Caco-2 (cell line): ENCODE measurements at regions not wholly inside any gene's neighbourhood (a gene's known extent, or its start where the extent isn't known, plus 50 kb on each side); places are given as distances from the start of the nearest gene placed in this dataset.

Experiments
- BruUV-seq: library from RNA; stranded (reverse); fragments of 400-500 nt; replicated peaks from 2 replicates; lab custom pipeline; 2021; lab: Mats Ljungman, UMichigan
- CTCF ChIA-PET: fragments of 300-600 bp; sonication (Branson Sonifier 250); formaldehyde crosslinking; loops from one replicate; lab custom pipeline; 2022; ENCODE audit warnings: antibody characterized with exemption; lab: Charles Lee
- POLR2A ChIA-PET: fragments of 300-600 bp; sonication (Branson Sonifier 250); formaldehyde crosslinking; loops from one replicate; lab custom pipeline; 2022; ENCODE audit warnings: antibody characterized with exemption; lab: Charles Lee
- DNase-seq, 2 experiments: peaks; one replicate each; pipeline versions ENCODE4 v3.0.0 to v3.0.0-alpha.2; 2020 to 2022
- H3K27me3 ChIP-seq: replicated peaks from 2 replicates; pipeline ENCODE4 v1.6.0; 2011; ENCODE audit warnings: low read length; ENCODE audit not compliant: control insufficient read depth, insufficient read depth
- H3K36me3 ChIP-seq: 2 replicates; pipeline ENCODE4 v1.5.1; 2011; ENCODE audit warnings: low read length; ENCODE audit not compliant: control insufficient read depth, insufficient read depth
- H3K4me1 ChIP-seq: fragments of 250-450 bp; sonication (Bioruptor Pico); 2 replicates; pipeline ENCODE4 v1.5.1; 2020; ENCODE audit warnings: mild to moderate bottlenecking
- H3K4me3 ChIP-seq: 2 replicates; pipeline ENCODE4 v1.5.1; 2011; ENCODE audit warnings: low read depth, mild to moderate bottlenecking, control low read depth, low read length
- H3K9me3 ChIP-seq: fragments of 250-450 bp; sonication (Bioruptor Pico); 2 replicates; pipeline ENCODE4 v1.5.1; 2020; ENCODE audit warnings: mild to moderate bottlenecking, moderate library complexity
- H3K27ac Mint-ChIP-seq: one replicate; pipeline ENCODE4 v1.8.0; 2022; ENCODE audit warnings: mixed read lengths; ENCODE audit not compliant: unreplicated experiment
- H3K27me3 Mint-ChIP-seq: one replicate; pipeline ENCODE4 v1.8.0; 2022; ENCODE audit warnings: mixed read lengths; ENCODE audit not compliant: insufficient read depth, unreplicated experiment
- H3K36me3 Mint-ChIP-seq: one replicate; pipeline ENCODE4 v1.8.0; 2022; ENCODE audit warnings: mild to moderate bottlenecking, mixed read lengths; ENCODE audit not compliant: insufficient read depth, unreplicated experiment
- H3K4me1 Mint-ChIP-seq: one replicate; pipeline ENCODE4 v1.8.0; 2022; ENCODE audit warnings: low read depth, mixed read lengths; ENCODE audit not compliant: unreplicated experiment
- H3K4me3 Mint-ChIP-seq: one replicate; pipeline ENCODE4 v1.8.0; 2022; ENCODE audit warnings: mild to moderate bottlenecking, moderate library complexity, mixed read lengths; ENCODE audit not compliant: unreplicated experiment
- H3K9me3 Mint-ChIP-seq: one replicate; pipeline ENCODE4 v1.8.0; 2022; ENCODE audit warnings: mixed read lengths; ENCODE audit not compliant: unreplicated experiment
- CTCF ChIP-seq, 2 experiments: fragments of 200-600 bp in 1 of 2; IDR thresholded peaks; 1 replicate in 1 of 2; 2 replicates in 1 of 2; pipeline versions ENCODE4 v1.5.1 to v1.8.0; 2011 to 2022; ENCODE audit warnings: antibody characterized with exemption in 1 of 2, control low read depth in 1 of 2, inconsistent platforms in 1 of 2, low read depth in 1 of 2, low read length in 1 of 2, mild to moderate bottlenecking in 1 of 2, moderate library complexity in 1 of 2; ENCODE audit not compliant: insufficient read depth in 1 of 2, severe bottlenecking in 1 of 2, unreplicated experiment in 1 of 2
- intact Hi-C: fragments of 100-400 bp; cut with micrococcal nuclease; formaldehyde crosslinking; loops from one replicate; pipeline ENCODE4 v1.10.0; 2022; ENCODE audit not compliant: unreplicated experiment

GRCh38 chr10:128867210-128867609, 599.8 kb upstream of the MGMT start:
- intact Hi-C loops = loop anchor here (10.0 kb wide), 1 partner anchor 602 kb away; no protein-coding TSS in a partner anchor
- H3K9me3 Mint-ChIP-seq = no peaks in the 10 kb centered on the region
- ChIA-PET POLR2A (no interaction called here), CTCF (no interaction called here)
- Histone ChIP-seq H3K9me3 (no peaks in the 10 kb centered on the region), H3K27me3 (no peaks in the 10 kb centered on the region), H3K4me3 (no peak overlapping the region), H3K4me1 (no peaks in the 10 kb centered on the region), H3K36me3 (no peaks in the 10 kb centered on the region)
- no peak overlapping the region for H3K27ac Mint-ChIP-seq
- BruUV-seq = no TSS peak
- peaks cover 17% of the 10 kb centered on the region for H3K27me3 Mint-ChIP-seq
- no peaks in the 10 kb centered on the region for H3K36me3 Mint-ChIP-seq
- no peak overlapping the region for H3K4me3 Mint-ChIP-seq
- TF ChIP-seq CTCF (IDR thresholded peaks at IDR 0.05; ENCODE audit: insufficient read depth in 1 of 2, low read depth in 1 of 2, low read length in 1 of 2, severe bottlenecking in 1 of 2, unreplicated experiment in 1 of 2) = no peak
- H3K4me1 Mint-ChIP-seq = no peaks in the 10 kb centered on the region
- no peak for DNase-seq

- no peaks in the 10 kb centered on the region for H3K36me3 Mint-ChIP-seq
- H3K4me3 Mint-ChIP-seq = no peak overlapping the region
- no peaks in the 10 kb centered on the region for H3K9me3 Mint-ChIP-seq
- POLR2A ChIA-PET = no interaction called here
- no peak for TF ChIP-seq CTCF (IDR thresholded peaks at IDR 0.05; ENCODE audit: insufficient read depth in 1 of 2, low read depth in 1 of 2, low read length in 1 of 2, severe bottlenecking in 1 of 2, unreplicated experiment in 1 of 2)
- H3K27ac Mint-ChIP-seq = no peak overlapping the region
- Histone ChIP-seq H3K4me3 (no peak overlapping the region), H3K27me3 (no peaks in the 10 kb centered on the region), H3K4me1 (no peaks in the 10 kb centered on the region), H3K9me3 (no peaks in the 10 kb centered on the region), H3K36me3 (no peaks in the 10 kb centered on the region)
- peaks cover 14% of the 10 kb centered on the region for H3K27me3 Mint-ChIP-seq
- intact Hi-C loops = loop anchor here (10.0 kb wide), 1 partner anchor 603 kb away; no protein-coding TSS in a partner anchor
- no peak for DNase-seq
- BruUV-seq = no TSS peak
- CTCF ChIA-PET = no interaction called here
- no peaks in the 10 kb centered on the region for H3K4me1 Mint-ChIP-seq
Measured at GRCh38 chr10:128867819-128868218, 599.2 kb upstream of the MGMT start.

- intact Hi-C loops = loop anchor here (10.0 kb wide), 1 partner anchor 604 kb away; no protein-coding TSS in a partner anchor
- Histone ChIP-seq H3K4me1 (no peaks in the 10 kb centered on the region), H3K36me3 (no peaks in the 10 kb centered on the region), H3K9me3 (no peaks in the 10 kb centered on the region), H3K4me3 (no peak overlapping the region), H3K27me3 (no peaks in the 10 kb centered on the region)
- no peak for TF ChIP-seq CTCF (IDR thresholded peaks at IDR 0.05; ENCODE audit: insufficient read depth in 1 of 2, low read depth in 1 of 2, low read length in 1 of 2, severe bottlenecking in 1 of 2, unreplicated experiment in 1 of 2)
- H3K27me3 Mint-ChIP-seq = peaks cover 15% of the 10 kb centered on the region
- BruUV-seq = no TSS peak
- no peak overlapping the region for H3K4me3 Mint-ChIP-seq
- H3K36me3 Mint-ChIP-seq = no peaks in the 10 kb centered on the region
- H3K4me1 Mint-ChIP-seq = no peaks in the 10 kb centered on the region
- POLR2A ChIA-PET = no interaction called here
- no peak overlapping the region for H3K27ac Mint-ChIP-seq
- no peak for DNase-seq
- no peaks in the 10 kb centered on the region for H3K9me3 Mint-ChIP-seq
- CTCF ChIA-PET = no interaction called here
Measured at GRCh38 chr10:128868481-128868880, 598.6 kb upstream of the MGMT start.
